HG03378 (cell line): ENCODE measurements at regions not wholly inside any gene's neighbourhood (a gene's known extent, or its start where the extent isn't known, plus 50 kb on each side); places are given as distances from the start of the nearest gene placed in this dataset.

Source experiments
- ATAC-seq: cut with Tn5 transposase; IDR thresholded peaks from one replicate; pipeline ENCODE4 v1.9.1; 2021; ENCODE audit warnings: mild to moderate bottlenecking, moderate library complexity; ENCODE audit not compliant: unreplicated experiment

GRCh38 chr5:98414938-98415337, 358.5 kb upstream of the RGMB start:
- no peak for ATAC-seq

GRCh38 chr5:98415663-98416062, 357.8 kb upstream of the RGMB start:
- ATAC-seq = no peak

- no peak for ATAC-seq
Observed at GRCh38 chr5:98416541-98416940, 356.9 kb upstream of the RGMB start.

- ATAC-seq = no peak
Observed at GRCh38 chr5:98419825-98420224, 353.6 kb upstream of the RGMB start.

- no peak for ATAC-seq
Observed at GRCh38 chr5:98424681-98425450, 348.6 kb upstream of the RGMB start.

GRCh38 chr5:98425640-98426039, 347.8 kb upstream of the RGMB start:
- ATAC-seq = no peak

GRCh38 chr5:98428806-98429205, 344.7 kb upstream of the RGMB start:
- peak; percentile 62 for ATAC-seq

- ATAC-seq = no peak
Observed at GRCh38 chr5:98432378-98432777, 341.1 kb upstream of the RGMB start.

- no peak for ATAC-seq
Observed at GRCh38 chr5:98433022-98433421, 340.4 kb upstream of the RGMB start.

- ATAC-seq = no peak
Observed at GRCh38 chr5:98433673-98434072, 339.8 kb upstream of the RGMB start.

GRCh38 chr5:98436667-98437066, 336.8 kb upstream of the RGMB start:
- ATAC-seq = no peak

GRCh38 chr5:98442448-98442847, 331.0 kb upstream of the RGMB start:
- no peak for ATAC-seq

- no peak for ATAC-seq
Observed at GRCh38 chr5:98443881-98444280, 329.6 kb upstream of the RGMB start.

- ATAC-seq = no peak
Observed at GRCh38 chr5:98453296-98453695, 320.2 kb upstream of the RGMB start.

GRCh38 chr5:98454407-98454806, 319.1 kb upstream of the RGMB start:
- no peak for ATAC-seq

- ATAC-seq = no peak
Observed at GRCh38 chr5:98454904-98455303, 318.6 kb upstream of the RGMB start.

GRCh38 chr5:98455665-98456064, 317.8 kb upstream of the RGMB start:
- ATAC-seq = no peak

- no peak for ATAC-seq
Observed at GRCh38 chr5:98458004-98458403, 315.5 kb upstream of the RGMB start.

- ATAC-seq = no peak
Observed at GRCh38 chr5:98458726-98459125, 314.7 kb upstream of the RGMB start.

GRCh38 chr5:98460536-98460935, 312.9 kb upstream of the RGMB start:
- no peak for ATAC-seq

- ATAC-seq = no peak
Observed at GRCh38 chr5:98461485-98461884, 312.0 kb upstream of the RGMB start.

- ATAC-seq = no peak
Observed at GRCh38 chr5:98463222-98463621, 310.2 kb upstream of the RGMB start.

GRCh38 chr5:98463676-98464075, 309.8 kb upstream of the RGMB start:
- ATAC-seq = no peak
